HG03354 (cell line): ENCODE measurements at regions not wholly inside any gene's neighbourhood (a gene's known extent, or its start where the extent isn't known, plus 50 kb on each side); places are given as distances from the start of the nearest gene placed in this dataset.
"Not testable (repeated sequence)": the region's sequence is repeated elsewhere in the genome, so short reads cannot be mapped to it uniquely, and the experiment has no call there.

ENCODE experiments used
- ATAC-seq: cut with Tn5 transposase; IDR thresholded peaks from one replicate; pipeline ENCODE4 v1.9.1; 2021; ENCODE audit warnings: mild to moderate bottlenecking; ENCODE audit not compliant: unreplicated experiment, poor library complexity, severe bottlenecking

DNA sequence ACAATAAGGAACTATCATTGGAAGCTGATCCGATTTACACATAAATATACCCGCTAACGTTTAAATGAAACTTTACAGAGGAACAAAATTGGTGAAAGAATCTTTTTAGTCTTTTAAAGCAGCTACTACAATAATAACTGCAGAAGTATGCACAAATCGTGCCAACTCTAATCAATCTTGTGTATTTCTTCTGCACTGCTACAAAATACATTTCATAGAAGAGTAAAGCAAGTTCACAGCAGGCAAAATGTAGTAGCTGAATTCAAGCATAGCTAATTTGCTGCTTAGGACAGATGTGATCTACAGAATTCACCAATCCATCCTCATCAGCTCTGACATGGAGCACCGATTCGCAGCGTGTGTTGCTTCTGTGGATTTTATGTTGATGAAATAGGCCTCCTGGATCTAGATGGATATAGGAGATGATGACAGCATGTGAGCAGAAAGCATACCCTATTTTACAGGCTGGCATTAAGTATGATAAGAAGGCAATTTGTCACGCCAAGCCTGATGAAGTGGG, 367.3 kb upstream of the FGF13 start:
- no peak for ATAC-seq

DNA sequence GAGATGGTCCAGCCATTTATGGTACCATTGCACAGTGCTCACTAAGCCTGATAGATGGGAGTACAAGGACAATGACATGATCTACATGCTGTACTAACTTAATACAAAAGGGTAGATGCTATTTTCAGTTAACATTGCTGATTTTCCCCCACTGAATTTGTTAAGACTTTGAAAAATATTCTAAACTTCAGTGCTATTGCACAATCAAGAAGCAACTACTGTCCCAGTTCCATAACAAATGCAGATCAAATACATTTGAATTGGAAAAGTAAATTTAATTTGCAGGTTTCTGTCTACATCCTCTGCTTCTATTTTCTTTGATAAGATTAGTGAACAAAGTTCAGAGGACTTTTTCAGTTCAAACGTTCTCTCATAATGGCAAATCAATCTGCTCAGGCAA, 366.8 kb upstream of the FGF13 start:
- ATAC-seq = no peak

DNA sequence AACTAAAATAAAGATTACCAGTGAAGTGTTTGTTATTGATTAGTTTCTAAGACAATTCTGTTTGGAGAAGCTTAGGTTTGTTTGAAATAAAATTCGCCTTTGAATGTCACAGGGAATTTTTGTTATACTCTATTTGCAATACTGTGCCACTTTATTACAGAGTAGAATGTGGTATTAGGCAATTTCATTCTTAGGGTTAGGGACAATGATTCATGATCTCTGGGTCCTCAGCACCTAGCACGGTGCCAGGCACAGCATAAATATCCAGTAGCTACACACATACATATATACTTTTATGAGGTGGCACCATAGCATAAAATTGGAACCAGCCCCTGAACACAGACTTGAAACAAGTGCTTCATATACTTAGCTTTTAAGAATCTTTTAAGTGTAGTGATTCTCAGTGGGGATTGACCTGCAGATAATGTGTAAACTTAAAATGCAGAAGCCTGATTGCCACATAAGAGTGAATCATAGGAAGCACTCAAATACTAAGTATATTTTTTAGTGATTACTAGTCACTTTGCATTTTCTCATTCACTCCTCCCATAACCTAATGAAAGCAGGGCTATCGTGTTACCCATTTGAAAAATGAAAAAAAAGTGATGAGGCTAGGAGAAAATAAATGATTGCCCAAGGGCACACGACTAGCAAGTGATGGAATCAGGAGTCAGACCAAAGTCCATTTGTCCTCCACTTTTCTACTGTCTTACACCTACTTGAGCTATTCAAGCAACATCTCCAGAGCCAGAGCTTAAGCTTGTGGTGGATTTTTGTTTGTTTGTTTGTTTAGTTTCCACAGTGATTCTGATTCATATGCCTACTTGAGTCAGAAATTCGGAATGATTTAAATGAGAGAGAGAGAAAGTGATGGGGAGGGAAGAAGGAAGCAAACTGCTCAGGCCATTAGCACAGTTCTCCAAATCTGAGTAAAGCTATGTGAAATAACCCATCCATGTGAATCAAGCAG, 366.0 kb upstream of the FGF13 start:
- ATAC-seq = no peak

DNA sequence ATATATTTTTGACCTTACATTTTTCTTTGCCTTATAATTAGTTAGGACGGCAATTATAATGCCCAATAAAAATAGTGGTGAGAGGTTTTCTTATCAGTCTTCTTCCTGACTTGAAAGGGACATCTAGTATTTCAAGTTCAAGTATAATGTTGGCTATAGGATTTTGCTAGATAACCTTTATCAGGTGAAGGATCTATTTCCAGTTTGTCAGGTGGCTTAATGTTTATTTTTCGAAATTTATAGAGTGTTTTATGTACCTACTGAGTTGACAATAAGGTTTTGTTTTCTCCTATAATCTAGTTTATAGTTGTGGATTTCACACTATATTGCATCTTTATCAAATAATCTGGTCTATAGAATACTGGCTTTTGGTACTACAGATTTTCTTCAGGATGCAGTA, 351.8 kb upstream of the FGF13 start:
- ATAC-seq = no peak

DNA sequence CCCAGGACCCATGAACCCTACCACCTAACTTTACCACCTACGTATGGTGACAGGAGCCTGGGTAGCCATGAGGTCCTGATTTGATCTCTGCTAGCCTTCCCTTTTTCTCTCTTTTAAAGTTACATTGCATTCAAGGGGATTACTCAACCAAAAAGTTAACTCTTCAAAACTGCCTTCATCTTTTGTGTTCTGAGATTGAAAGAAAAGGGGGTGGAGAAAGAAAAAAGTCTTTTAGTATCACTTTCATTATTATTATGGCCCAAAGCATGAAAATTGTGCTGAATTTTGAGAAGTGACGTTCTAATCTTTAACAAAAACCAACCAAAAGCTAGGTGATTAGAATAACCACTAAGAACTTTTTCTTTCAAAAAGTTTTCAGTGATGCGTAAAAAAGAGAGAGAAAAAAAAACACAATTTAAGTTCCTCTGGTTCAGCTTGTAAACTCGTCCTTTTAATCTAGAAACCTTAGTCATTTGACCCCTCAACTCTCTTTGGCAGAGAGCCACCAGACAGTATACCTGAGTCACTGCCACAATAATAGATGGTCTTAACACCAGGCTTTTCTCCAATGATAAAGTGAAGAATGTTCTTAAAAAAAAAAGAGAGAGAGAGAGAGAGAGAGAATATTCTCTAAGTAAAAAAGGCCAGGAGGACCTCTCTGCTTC, 347.4 kb upstream of the FGF13 start:
- no peak for ATAC-seq

DNA sequence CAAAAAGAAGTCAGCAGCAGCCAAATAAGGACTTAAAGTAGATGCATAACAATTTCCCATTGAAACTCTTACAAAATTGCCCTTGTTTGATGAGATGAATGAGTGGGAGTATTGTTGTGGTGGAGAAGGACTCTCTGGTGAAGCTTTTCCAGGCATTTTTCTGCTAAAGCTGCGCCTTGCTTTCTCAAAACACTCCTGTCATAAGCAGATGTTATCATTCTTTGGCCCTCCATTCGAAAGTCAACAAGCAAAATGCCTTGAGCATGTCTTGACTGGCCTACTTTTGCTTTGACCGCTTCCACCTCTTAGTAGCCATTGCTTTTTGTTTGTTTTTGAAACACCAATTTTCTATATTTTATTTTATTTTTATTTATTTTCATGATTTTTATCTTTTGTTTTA, 340.9 kb upstream of the FGF13 start:
- no peak for ATAC-seq

DNA sequence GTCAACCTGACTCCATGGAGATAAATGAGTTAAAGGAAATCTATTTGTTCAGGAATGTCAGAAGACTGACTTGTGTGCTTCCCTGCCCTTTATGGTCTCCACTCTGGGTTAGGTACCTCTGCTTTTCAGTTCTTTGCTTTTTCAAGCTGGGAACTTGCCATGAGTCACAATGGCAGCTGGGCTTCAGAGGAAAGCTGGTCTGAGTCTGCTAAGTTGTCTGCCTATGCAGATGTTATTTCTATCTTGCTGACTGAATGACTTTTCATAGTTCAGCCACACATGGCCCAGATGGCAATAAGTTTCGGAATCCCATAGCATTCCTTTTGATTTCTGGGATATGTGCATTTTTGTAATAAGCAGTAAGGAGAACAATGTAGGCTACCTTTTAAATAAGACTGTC, 337.9 kb upstream of the FGF13 start:
- ATAC-seq = no peak

DNA sequence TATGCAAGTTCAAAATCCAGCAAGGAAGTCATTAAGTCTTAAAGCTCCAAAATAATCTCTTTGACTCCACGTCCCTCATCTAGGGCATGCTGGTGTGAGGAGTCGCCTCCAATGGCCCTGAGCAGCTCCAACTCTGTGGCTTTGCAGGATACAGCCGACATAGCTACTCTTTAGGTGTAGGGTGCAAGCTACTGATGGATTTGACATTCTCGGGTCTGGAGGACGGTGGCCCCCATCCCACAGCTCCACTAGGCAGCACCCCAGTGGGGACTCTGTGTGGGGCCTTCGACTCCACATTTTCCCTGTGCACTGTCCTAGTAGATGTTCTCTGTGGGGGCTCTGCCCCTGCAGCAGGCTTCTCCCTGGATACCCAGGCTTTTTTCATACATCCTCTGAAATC, 333.2 kb upstream of the FGF13 start:
- ATAC-seq = no peak

DNA sequence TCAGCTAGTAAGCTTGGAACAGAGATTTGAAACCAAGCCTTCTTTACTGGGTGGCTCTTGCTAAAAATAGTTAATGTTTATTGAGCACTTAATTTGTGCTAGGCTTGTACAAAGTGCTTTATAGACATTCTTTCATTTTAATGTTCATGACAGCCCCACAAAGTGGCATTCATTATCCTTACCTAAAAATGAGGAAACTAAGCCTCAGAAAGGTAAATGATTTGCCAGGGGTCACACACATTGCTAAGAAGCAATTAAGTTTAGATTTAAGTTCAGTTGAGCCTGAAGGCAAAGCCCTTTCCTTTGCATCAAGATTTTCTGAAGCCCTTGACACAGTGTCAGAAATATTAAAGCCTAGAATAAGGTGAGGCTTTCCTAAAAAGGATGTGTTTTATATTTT, 327.5 kb upstream of the FGF13 start:
- ATAC-seq = no peak

DNA sequence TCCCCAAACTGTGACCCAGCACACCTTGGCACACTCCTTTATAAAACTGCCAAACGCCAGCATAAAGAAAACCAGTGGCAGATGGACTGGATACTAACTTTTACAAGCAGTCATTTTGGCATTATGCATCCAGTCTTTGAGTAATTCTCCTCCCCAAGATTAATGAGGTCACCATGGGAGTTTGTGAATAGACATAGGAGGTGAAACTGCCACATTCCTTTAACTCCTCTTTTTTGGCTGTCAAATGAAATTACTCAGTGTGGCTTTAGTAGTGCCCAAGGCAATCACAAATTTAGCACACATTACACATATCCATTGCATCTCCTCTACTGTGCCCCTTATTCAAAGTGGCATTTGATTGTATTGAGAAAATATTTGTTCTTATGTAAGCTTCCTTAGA, 315.3 kb upstream of the FGF13 start:
- no peak for ATAC-seq

DNA sequence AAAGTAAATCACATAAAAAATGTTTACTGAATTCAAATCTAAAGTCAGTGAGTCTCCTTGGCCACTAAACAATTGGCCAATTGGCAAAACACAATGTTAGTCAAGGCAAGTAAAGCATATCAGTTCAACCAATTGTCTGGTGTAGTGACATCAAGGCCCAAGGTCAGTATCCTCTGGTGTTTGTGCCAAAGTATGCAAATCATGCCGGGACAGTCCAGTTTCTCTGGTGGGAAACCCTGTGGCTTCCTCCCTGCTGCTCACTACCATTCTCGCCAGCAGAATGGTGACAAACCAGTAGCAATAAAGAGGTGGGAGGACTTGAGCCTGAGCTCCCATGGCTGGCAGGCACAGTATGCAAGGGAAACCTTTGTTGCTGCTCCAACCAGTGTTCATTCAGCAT, 314.9 kb upstream of the FGF13 start:
- no peak for ATAC-seq

DNA sequence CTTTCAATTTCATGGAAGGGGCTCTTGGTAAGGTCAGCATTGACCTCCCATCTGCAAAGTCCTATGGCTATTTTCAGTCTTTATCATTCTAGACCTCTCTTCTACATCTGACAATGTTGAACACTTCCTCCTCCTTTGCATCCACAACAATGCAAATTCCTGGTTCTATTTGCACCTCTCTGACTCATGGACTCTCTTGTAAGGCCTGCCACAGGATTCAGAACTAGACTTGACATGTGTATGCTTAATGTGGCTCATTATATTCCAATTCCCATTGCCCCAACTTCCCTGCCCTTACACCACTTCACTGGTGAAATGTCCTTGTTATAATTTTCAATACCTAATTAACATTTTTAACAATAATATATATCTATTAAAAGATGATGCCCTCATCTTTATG, 314.3 kb upstream of the FGF13 start:
- ATAC-seq = no peak

DNA sequence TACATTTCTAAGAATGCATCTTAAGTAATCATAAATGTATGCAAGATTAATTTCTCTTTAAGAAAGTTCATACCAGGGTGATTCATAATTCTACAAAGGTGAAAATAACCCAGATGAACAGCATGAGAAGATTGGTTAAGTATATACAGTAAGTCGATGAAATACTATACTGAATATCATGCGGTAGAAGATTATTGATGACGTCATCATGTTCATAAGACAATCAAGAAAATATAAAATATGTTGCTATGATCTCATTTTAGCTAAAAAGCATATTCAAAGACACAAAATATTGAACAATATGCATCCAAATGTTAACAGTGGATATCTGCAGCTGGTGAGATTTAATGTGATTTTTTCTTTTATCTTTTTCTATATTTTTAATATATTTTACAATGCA, 312.0 kb upstream of the FGF13 start:
- ATAC-seq = no peak

DNA sequence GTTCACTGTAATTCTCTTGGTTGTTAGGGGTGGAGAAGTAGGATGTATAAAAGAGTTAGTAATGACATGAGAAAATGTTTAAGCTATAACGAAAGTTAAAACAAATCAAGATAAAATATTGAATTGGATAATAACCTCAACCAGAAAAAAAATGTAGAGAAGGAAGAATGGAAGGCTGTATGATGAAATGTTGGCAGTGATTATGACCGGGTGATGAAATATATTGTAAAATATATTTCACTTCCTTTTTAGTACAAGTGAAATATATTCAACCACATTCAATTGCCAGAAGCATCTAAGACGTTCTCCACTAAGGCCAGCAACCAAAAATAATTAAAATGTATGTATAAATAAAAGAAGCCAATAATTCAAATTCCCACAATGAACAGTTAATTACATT, 309.3 kb upstream of the FGF13 start:
- no peak for ATAC-seq

DNA sequence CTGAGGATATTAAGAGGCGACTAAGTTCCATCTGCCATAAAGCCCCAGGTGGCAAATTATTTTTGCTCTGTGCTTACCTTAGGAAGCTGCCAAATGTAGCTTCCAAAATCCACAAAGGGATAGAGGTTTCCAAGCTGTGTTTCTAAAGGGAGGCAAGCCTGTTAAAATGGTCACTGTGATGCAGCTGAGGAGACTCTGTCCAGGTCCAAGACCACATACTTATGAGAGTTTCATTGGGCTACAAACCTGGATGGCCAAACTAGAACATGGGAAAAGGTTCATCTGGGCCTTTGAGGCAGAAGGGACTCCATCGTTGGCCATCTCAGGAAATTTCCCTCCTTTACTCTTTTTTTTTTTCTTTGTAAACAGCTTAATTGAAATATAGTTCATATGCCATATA, 306.9 kb upstream of the FGF13 start:
- no peak for ATAC-seq

DNA sequence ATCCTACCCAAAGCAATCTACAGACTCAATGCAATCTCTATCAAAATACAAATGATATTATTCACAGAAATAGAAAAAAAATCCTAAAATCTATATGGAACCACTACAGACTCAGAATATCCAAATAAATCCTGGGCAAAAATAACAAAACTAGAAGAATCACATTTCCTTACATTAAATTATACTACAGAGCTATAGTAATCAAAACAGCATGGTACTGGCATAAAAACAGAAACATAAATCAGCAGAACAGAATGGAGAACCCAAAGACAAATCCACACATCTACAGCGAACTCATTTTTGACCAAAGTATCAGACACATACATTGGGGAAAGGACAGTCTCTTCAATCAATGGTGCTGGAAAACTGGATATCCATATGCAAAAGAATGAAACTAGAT, 304.1 kb upstream of the FGF13 start:
- no peak for ATAC-seq

DNA sequence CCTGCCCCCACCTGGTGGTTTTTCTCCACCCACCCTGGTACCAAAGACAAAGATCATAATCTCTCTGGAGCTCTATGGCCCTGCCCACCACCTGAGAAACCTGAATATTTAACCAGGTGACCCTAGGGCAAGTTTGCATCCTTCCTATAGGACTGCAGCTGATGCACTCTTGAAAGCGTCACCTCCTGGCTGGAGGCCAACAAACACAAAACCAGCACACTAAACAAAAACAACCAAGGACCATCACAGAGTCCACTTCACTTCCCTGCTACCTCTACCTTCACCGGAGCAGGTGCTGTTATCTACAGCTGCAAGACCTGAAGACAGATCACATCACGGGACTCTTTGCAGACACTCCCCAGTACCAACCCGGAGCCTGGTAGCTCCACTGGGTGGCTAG, 296.7 kb upstream of the FGF13 start:
- ATAC-seq = no peak

DNA sequence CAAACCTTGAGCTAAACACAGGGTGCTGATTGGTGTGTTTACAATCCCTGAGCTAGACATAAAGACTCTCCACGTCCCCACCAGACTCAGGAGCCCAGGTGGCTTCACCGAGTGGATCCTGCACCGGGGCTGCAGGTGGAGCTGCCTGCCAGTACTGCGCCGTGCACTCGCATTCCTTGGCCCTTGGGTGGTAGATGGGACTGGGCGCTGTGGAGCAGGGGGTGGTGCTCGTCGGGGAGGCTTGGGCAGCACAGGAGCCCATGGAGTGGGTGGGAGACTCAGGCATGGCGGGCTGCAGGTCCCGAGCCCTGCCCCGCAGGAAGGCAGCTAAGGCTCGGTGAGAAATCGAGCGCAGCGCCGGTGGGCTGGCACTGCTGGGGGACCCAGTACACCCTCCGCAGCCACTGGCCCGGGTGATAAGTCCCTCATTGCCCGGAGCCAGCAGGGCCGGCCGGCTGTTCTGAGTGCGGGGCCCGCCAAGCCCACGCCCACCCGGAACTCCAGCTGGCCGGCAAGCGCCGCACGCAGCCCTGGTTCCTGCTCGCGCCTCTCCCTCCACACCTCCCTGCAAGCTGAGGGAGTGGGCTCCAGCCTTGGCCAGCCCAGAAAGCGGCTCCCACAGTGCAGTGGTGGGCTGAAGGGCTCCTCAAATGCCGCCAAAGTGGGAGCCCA, 292.5 kb upstream of the FGF13 start:
- ATAC-seq = not testable (repeated sequence)

DNA sequence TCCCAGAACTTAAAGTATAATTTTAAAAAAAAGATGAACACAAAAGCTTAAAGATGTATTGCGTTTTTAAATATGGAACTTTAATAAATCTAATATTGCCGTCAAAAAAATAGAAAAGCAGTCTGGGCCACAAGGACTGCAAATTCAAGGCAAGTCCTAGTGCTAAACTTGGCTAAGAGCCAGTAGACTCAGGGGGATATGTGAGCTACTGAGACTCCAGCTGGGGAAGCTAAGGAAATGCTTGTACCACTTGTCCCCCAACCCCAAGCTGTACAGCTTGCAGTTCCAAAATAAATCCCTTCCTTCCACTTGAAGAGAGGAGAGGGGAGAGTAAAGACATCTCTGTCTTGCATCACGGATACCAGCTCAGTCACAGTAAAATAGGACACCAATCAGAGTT, 290.8 kb upstream of the FGF13 start:
- no peak for ATAC-seq

DNA sequence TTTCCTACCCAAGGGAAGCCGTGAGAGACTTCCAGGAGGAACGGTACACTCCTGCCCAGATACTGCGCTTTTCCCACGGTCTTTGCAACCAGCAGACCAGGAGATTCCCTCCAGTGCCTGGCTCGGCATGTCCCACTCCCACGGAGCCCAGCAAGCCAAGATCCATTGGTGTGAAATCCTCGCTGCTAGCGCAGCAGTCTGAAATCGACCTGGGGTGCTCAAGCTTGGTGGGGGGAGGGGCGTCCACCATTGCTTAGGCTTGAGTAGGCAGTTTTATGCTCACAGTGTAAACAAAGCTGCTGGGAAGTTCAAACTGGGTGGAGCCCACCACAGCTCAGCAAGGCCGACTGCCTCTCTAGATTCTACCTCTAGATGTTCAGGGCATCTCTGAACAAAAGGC, 284.8 kb upstream of the FGF13 start:
- ATAC-seq = no peak

DNA sequence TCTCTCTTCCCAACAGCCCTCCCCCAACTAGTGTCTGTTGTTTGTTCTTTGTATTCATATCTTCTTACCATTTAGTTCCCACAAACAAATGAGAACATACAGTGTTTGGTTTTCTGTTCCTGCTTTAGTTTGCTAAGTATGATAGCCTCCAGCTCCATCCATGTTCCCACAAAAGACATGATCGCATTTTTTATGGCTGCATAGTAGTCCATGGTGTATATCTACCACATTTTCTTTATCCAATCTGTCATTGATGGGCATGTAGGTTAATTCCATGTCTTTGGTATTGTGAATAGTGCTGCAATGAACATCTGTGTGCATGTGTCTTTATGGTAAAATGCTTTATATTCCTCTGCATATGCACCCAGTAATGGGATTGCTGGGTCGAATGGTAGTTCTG, 283.9 kb upstream of the FGF13 start:
- ATAC-seq = no peak
